ENCODE measurements at regions not wholly inside any gene's neighbourhood (a gene's known extent, or its start where the extent isn't known, plus 50 kb on each side); places are given as distances from the start of the nearest gene placed in this dataset.

- Mint-ChIP-seq H3K36me3 (ENCODE audit: insufficient read depth in 1 of 3, low read depth in 3 of 3) (no peaks in the 10 kb centered on the region), H3K27ac (no peak overlapping the region), H3K27me3 (ENCODE audit: low read depth) (no peaks in the 10 kb centered on the region), H3K4me3 (no peak overlapping the region), H3K4me1 (no peaks in the 10 kb centered on the region), H3K9me3 (peaks cover 0 to 3% of the 10 kb centered on the region in 2 experiments; a peak in 1 of 5 replicates)
- Histone ChIP-seq H3K9me3 (ENCODE audit: control insufficient read depth, low read depth, low read length) (no peaks in the 10 kb centered on the region), H3K56ac (ENCODE audit: insufficient read length, low read depth, low read length) (no peak overlapping the region), H3K9ac (ENCODE audit: extremely low read depth, insufficient read length, low read length) (no peak overlapping the region), H3T11ph (ENCODE audit: low read length) (no peak overlapping the region), H3K79me2 (ENCODE audit: insufficient read depth, low read length) (no peaks in the 10 kb centered on the region), H3K4ac (ENCODE audit: low read depth, low read length) (no peak overlapping the region), H4K91ac (ENCODE audit: insufficient read length, low read depth, low read length) (no peak overlapping the region), H4K5ac (ENCODE audit: insufficient read length, low read depth, low read length) (no peak overlapping the region), H4K8ac (replicated peaks; ENCODE audit: insufficient read length, low read depth, low read length) (no peak overlapping the region), H3K4me1 (ENCODE audit: insufficient read depth, low read length) (no peaks in the 10 kb centered on the region), H2BK20ac (ENCODE audit: low read depth, low read length, poor library complexity, severe bottlenecking) (no peak overlapping the region), H3K27ac (ENCODE audit: insufficient read length, low read depth, low read length) (no peak overlapping the region), H3K79me1 (ENCODE audit: insufficient read depth, low read depth, low read length, poor library complexity, severe bottlenecking) (no peaks in the 10 kb centered on the region), H2BK12ac (ENCODE audit: insufficient read length, low read depth, low read length) (no peak overlapping the region), H3K23ac (ENCODE audit: insufficient read length, low read depth, low read length) (no peak overlapping the region), H3K14ac (ENCODE audit: insufficient read depth, low read length) (no peak overlapping the region), H2AFZ (ENCODE audit: low read length) (no peak overlapping the region), H3K18ac (ENCODE audit: insufficient read length, low read depth, low read length) (no peak overlapping the region), H3K4me2 (ENCODE audit: insufficient read depth, insufficient read length, low read length) (no peak overlapping the region), H2BK5ac (ENCODE audit: insufficient read length, low read length) (no peak overlapping the region), H2BK15ac (ENCODE audit: low read depth, low read length) (no peak overlapping the region), H4K20me1 (ENCODE audit: control insufficient read depth, insufficient read depth, insufficient read length) (no peaks in the 10 kb centered on the region), H2BK120ac (ENCODE audit: low read depth, low read length, poor library complexity, severe bottlenecking) (no peak overlapping the region), H3K23me2 (ENCODE audit: insufficient read length, low read depth, low read length, poor library complexity, severe bottlenecking) (no peaks in the 10 kb centered on the region), H2AK5ac (ENCODE audit: insufficient read length, low read length) (no peak overlapping the region), H3K27me3 (ENCODE audit: insufficient read depth, low read length) (no peaks in the 10 kb centered on the region; the same call in 1 of the 2 replicates)
- no peak for DNase-seq
- TF ChIP-seq, protein P1, sequence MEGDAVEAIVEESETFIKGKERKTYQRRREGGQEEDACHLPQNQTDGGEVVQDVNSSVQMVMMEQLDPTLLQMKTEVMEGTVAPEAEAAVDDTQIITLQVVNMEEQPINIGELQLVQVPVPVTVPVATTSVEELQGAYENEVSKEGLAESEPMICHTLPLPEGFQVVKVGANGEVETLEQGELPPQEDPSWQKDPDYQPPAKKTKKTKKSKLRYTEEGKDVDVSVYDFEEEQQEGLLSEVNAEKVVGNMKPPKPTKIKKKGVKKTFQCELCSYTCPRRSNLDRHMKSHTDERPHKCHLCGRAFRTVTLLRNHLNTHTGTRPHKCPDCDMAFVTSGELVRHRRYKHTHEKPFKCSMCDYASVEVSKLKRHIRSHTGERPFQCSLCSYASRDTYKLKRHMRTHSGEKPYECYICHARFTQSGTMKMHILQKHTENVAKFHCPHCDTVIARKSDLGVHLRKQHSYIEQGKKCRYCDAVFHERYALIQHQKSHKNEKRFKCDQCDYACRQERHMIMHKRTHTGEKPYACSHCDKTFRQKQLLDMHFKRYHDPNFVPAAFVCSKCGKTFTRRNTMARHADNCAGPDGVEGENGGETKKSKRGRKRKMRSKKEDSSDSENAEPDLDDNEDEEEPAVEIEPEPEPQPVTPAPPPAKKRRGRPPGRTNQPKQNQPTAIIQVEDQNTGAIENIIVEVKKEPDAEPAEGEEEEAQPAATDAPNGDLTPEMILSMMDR (conservative IDR thresholded peaks at IDR 0.05), result no peak
- no CpG with 5 or more reads among the region's 7 CpGs for WGBS (ENCODE audit: extremely low coverage, insufficient read length, low lambda C conversion rate)
These were observed 317.8 kb downstream of the FGF9 start for GRCh38 chr13:21988624-21989023.
